AG04449 (cell line): ENCODE measurements at regions not wholly inside any gene's neighbourhood (a gene's known extent, or its start where the extent isn't known, plus 50 kb on each side); places are given as distances from the start of the nearest gene placed in this dataset.
"Not testable (repeated sequence)": the region's sequence is repeated elsewhere in the genome, so short reads cannot be mapped to it uniquely, and the experiment has no call there.

Experiments used
- CTCF ChIA-PET: fragments of 350-600 bp; formaldehyde crosslinking; extraction: SDS; loops from one replicate; lab custom pipeline; 2021; ENCODE audit warnings: antibody characterized with exemption; lab: Yijun Ruan, JAX
- POLR2A ChIA-PET: fragments of 400-600, 350-600 bp; formaldehyde crosslinking; extraction: SDS; loops from one replicate; lab custom pipeline; 2020; ENCODE audit warnings: antibody characterized with exemption, inconsistent platforms; lab: Yijun Ruan, JAX
- DNase-seq: peaks from one replicate; pipeline ENCODE4 v3.0.0-alpha.2; 2010; ENCODE audit warnings: low read depth, low spot score
- H3K4me3 ChIP-seq: 2 replicates; pipeline ENCODE4 v1.5.1; 2011; ENCODE audit warnings: low read depth, mild to moderate bottlenecking, control low read depth, low read length
- CTCF ChIP-seq: IDR thresholded peaks from one replicate; pipeline ENCODE4 v1.5.1; 2011; ENCODE audit warnings: mild to moderate bottlenecking, moderate library complexity, low read length, control low read depth, inconsistent platforms; ENCODE audit not compliant: insufficient read depth; ENCODE audit errors: missing control alignments

DNA sequence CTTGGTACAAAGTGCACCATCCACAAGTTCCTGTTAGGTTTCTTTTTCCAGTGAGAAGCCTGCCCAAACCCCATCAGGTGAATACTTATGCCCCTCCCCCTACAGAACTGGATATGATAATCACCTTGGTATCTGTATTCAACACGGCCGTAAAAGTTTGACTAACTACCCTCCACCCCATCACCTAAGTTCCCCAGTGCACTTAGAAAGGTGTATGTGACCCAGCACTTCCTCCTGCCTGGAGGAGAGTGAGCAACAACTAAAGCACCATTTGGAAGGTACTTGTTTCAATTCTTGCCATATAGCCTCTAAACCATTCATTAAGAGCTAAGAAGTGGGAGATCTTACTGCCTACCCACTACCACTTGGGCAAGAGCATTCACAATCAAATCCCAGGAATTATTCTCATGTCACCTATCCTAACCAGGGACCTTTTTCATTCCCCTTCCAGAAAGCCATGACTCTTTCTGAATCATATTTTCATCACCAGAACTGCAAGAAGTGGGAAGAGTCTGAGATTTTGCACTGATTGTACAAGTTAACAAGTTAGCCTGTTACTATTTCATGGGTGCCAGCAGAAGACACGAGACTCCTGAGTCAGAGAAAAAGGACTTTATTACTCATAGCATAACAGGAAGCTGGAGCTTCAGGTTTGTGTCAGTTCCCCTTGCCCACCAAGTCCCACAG lies 53.5 kb upstream of the NDUFV2 start:
- no peak for TF ChIP-seq CTCF
- POLR2A ChIA-PET, result interaction anchor here (0.8 kb wide), 1 partner anchor 153 kb away, joined by 4 read pairs; no protein-coding TSS in a partner anchor
- no peak overlapping the region for H3K4me3 ChIP-seq
- no peak for DNase-seq
- CTCF ChIA-PET, result interaction anchor here (0.6 to 1.3 kb wide), 5 partner anchors 12 to 357 kb away, joined by 3 to 5 read pairs (median 4); no protein-coding TSS in a partner anchor

- no peak for DNase-seq
- CTCF ChIA-PET, result interaction anchor here (0.9 to 1.3 kb wide), 3 partner anchors 12 to 353 kb away, joined by 3 to 5 read pairs (median 4); no protein-coding TSS in a partner anchor
- POLR2A ChIA-PET, result interaction anchor here (0.8 kb wide), 1 partner anchor 33 kb away, joined by 3 read pairs; no protein-coding TSS in a partner anchor
- no peak for TF ChIP-seq CTCF
- no peak overlapping the region for H3K4me3 ChIP-seq
These were observed 53.0 kb upstream of the NDUFV2 start for GRCh38 chr18:9049495-9049809.

- POLR2A ChIA-PET, result not testable (repeated sequence)
- CTCF ChIA-PET, result interaction anchor here (1.7 kb wide), 1 partner anchor 397 kb away, joined by 4 read pairs; no protein-coding TSS in a partner anchor
These were observed 51.7 kb upstream of the NDUFV2 start for GRCh38 chr18:9050628-9051284.

More at GRCh38 chr18:9050628-9051284, 51.7 kb upstream of the NDUFV2 start:
- DNase-seq, H3K4me3 ChIP-seq: not testable (repeated sequence)
